Ishikawa (cell line): ENCODE measurements at regions not wholly inside any gene's neighbourhood (a gene's known extent, or its start where the extent isn't known, plus 50 kb on each side); places are given as distances from the start of the nearest gene placed in this dataset.

Source experiments
- CEBPB ChIP-seq: IDR thresholded peaks from 2 replicates; pipeline ENCODE4 v1.6.1; 2012
- CREB1 ChIP-seq: IDR thresholded peaks from 2 replicates; pipeline ENCODE4 v1.6.1; 2012; ENCODE audit warnings: low read depth
- EGR1 ChIP-seq: IDR thresholded peaks from 2 replicates; pipeline ENCODE4 v1.6.1; 2012
- EP300 ChIP-seq: IDR thresholded peaks from 2 replicates; pipeline ENCODE4 v1.6.1; 2012; ENCODE audit warnings: borderline replicate concordance
- FOXM1 ChIP-seq: IDR thresholded peaks from 2 replicates; pipeline ENCODE4 v1.6.1; 2012; ENCODE audit warnings: low read depth, borderline replicate concordance
- MAX ChIP-seq: IDR thresholded peaks from 2 replicates; pipeline ENCODE4 v1.6.1; 2012
- NFIC ChIP-seq: IDR thresholded peaks from 2 replicates; pipeline ENCODE4 v1.6.1; 2012
- RAD21 ChIP-seq: IDR thresholded peaks from 2 replicates; pipeline ENCODE4 v1.6.1; 2012; ENCODE audit warnings: low read depth
- REST ChIP-seq: IDR thresholded peaks from 2 replicates; pipeline ENCODE4 v1.6.1; 2012; ENCODE audit warnings: low read depth, mild to moderate bottlenecking
- TAF1 ChIP-seq: IDR thresholded peaks from 2 replicates; pipeline ENCODE4 v1.6.1; 2012; ENCODE audit warnings: low read depth, mild to moderate bottlenecking
- TEAD4 ChIP-seq: IDR thresholded peaks from 2 replicates; pipeline ENCODE4 v1.6.1; 2012
- USF1 ChIP-seq: IDR thresholded peaks from 2 replicates; pipeline ENCODE4 v1.6.1; 2012
- YY1 ChIP-seq: IDR thresholded peaks from 2 replicates; pipeline ENCODE4 v1.6.1; 2012; ENCODE audit warnings: low read depth
- ZBTB7A ChIP-seq: IDR thresholded peaks from 2 replicates; pipeline ENCODE4 v1.6.1; 2012; ENCODE audit warnings: low read depth

DNA sequence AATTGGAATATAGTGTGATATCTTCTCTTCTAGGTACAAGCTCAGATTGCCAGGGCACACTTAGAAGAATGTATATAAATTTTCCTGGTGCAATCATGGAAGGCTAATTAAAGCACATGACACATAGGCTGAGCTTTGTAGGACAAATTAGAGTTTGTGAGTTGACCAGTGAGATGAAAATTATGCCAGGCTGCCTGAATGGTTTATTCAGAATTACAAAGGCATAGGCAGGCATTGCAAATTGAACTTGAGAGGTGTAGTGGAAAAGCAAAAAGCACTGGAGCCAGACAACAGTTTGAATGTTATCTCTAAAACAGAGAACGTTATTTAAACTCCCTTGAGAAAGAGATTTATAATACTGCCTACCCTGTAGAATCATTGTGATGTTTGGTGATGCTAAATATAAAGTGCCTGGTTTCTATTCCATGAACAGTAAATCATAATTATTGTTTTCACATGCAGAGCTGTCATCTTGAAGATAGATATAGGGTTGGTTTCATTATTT is 712.1 kb downstream of the TBC1D32 start:
- no peak for TF ChIP-seq YY1
- no peak for TF ChIP-seq EP300
- TF ChIP-seq MAX, result no peak
- no peak for TF ChIP-seq CEBPB
- no peak for TF ChIP-seq RAD21
- TF ChIP-seq ZBTB7A, result no peak
- no peak for TF ChIP-seq EGR1
- no peak for TF ChIP-seq FOXM1
- TF ChIP-seq REST, result no peak
- TF ChIP-seq USF1, result no peak
- TF ChIP-seq TAF1, result no peak
- TF ChIP-seq CREB1, result no peak
- TF ChIP-seq NFIC, result no peak
- TF ChIP-seq TEAD4, result no peak
